Calu3 (cell line): ENCODE measurements at regions not wholly inside any gene's neighbourhood (a gene's known extent, or its start where the extent isn't known, plus 50 kb on each side); places are given as distances from the start of the nearest gene placed in this dataset.

ENCODE experiments used
- BruUV-seq: library from RNA; stranded (reverse); fragments of 400-500 nt; replicated peaks from 2 replicates; lab custom pipeline; 2021; lab: Mats Ljungman, UMichigan
- CTCF ChIA-PET: fragments of 300-600 bp; sonication (Branson Sonifier 250); formaldehyde crosslinking; loops from one replicate; lab custom pipeline; 2022; ENCODE audit warnings: antibody characterized with exemption; lab: Charles Lee
- DNase-seq: peaks from one replicate; pipeline ENCODE4 v3.0.0; 2022
- H3K27ac Mint-ChIP-seq: one replicate; pipeline ENCODE4 v1.8.0; 2022; ENCODE audit warnings: mixed read lengths; ENCODE audit not compliant: unreplicated experiment
- H3K27me3 Mint-ChIP-seq: one replicate; pipeline ENCODE4 v1.8.0; 2022; ENCODE audit warnings: mixed read lengths; ENCODE audit not compliant: unreplicated experiment
- H3K36me3 Mint-ChIP-seq: one replicate; pipeline ENCODE4 v1.8.0; 2022; ENCODE audit warnings: mild to moderate bottlenecking, moderate library complexity, mixed read lengths; ENCODE audit not compliant: insufficient read depth, unreplicated experiment
- H3K4me1 Mint-ChIP-seq: one replicate; pipeline ENCODE4 v1.8.0; 2022; ENCODE audit warnings: mild to moderate bottlenecking, low read depth, mixed read lengths; ENCODE audit not compliant: unreplicated experiment
- H3K4me3 Mint-ChIP-seq: one replicate; pipeline ENCODE4 v1.8.0; 2022; ENCODE audit warnings: mild to moderate bottlenecking, low read depth, moderate library complexity, mixed read lengths; ENCODE audit not compliant: unreplicated experiment
- H3K9me3 Mint-ChIP-seq: one replicate; pipeline ENCODE4 v1.8.0; 2022; ENCODE audit warnings: low read depth, mixed read lengths; ENCODE audit not compliant: unreplicated experiment
- intact Hi-C: fragments of 100-400 bp; cut with micrococcal nuclease; formaldehyde crosslinking; loops from one replicate; pipeline ENCODE4 v1.10.0; 2022; ENCODE audit not compliant: unreplicated experiment
- TF ChIP-seq, protein P1 (sequence below): fragments of 200-600 bp; IDR thresholded peaks from one replicate; pipeline ENCODE4 v1.8.0; 2022; ENCODE audit warnings: antibody characterized with exemption; ENCODE audit not compliant: unreplicated experiment

DNA sequence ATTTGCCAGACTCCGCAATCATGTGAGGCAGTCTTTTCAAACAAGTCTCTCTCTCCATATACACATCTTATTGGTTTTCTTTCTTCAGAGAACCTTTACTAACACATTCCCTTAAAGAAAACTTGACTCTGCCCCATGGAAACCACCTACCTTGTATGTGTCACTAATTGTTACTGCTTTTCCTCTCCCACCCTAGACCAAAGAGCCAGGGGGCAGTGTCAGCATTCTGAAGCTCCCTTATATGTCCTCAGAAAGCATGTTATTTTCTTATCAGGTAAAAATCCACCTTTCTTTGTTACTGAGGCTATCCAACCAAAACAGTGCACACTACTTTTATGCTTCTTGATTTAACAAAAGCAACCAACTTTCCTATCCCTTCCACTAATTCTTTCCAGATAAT is 98.9 kb upstream of the SLC5A9 start:
- Mint-ChIP-seq H3K4me3 (no peak overlapping the region), H3K4me1 (no peaks in the 10 kb centered on the region), H3K9me3 (peaks cover 3% of the 10 kb centered on the region), H3K27ac (no peak overlapping the region), H3K36me3 (no peaks in the 10 kb centered on the region), H3K27me3 (peaks cover 61% of the 10 kb centered on the region)
- no peak for DNase-seq
- intact Hi-C loops: no loop called here
- TF ChIP-seq, protein P1, sequence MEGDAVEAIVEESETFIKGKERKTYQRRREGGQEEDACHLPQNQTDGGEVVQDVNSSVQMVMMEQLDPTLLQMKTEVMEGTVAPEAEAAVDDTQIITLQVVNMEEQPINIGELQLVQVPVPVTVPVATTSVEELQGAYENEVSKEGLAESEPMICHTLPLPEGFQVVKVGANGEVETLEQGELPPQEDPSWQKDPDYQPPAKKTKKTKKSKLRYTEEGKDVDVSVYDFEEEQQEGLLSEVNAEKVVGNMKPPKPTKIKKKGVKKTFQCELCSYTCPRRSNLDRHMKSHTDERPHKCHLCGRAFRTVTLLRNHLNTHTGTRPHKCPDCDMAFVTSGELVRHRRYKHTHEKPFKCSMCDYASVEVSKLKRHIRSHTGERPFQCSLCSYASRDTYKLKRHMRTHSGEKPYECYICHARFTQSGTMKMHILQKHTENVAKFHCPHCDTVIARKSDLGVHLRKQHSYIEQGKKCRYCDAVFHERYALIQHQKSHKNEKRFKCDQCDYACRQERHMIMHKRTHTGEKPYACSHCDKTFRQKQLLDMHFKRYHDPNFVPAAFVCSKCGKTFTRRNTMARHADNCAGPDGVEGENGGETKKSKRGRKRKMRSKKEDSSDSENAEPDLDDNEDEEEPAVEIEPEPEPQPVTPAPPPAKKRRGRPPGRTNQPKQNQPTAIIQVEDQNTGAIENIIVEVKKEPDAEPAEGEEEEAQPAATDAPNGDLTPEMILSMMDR: no peak
- CTCF ChIA-PET: no interaction called here
- no TSS peak for BruUV-seq

DNA sequence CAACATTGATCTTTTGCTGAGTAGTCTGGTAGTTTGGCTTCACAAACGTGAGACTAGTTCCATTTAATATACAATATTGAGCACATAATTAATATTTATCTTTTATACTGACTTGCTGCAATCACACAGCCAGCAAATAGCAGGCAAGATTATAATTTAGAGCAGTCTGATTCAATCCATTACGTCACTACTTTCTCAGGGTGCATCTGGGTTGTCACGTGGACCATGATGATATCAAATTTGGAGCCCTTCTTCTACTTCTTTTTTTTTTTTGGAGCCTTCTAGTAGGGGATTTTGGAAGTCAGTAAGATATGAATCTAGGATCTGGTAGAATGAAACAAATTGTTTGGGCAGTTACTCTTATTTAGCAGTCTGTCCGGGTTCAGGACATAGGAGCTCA is 100.6 kb upstream of the SLC5A9 start:
- intact Hi-C loops: no loop called here

DNA sequence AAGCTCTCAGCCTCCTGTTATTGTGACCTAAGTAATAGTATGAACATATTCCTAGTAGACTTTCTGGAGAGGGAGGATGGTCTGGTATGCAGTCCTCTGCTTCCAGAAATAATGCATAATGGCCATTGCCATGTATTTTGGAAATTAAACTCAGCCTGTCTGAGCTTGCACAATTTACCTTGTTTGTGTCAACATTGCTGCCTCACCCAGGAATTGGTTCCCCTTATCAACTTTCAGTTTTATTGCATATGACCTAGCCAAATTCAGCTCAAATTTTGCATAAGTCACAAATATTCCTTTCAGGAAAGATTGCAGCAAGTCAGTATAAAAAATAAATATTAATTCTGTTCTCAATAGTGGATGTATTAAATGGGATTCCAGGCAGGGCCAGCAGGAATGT is 101.9 kb upstream of the SLC5A9 start:
- intact Hi-C loops: no loop called here
- no peaks in the 10 kb centered on the region for H3K4me1 Mint-ChIP-seq
- DNase-seq: no peak
- no peaks in the 10 kb centered on the region for H3K9me3 Mint-ChIP-seq
- peaks cover 57% of the 10 kb centered on the region for H3K27me3 Mint-ChIP-seq
- H3K36me3 Mint-ChIP-seq: no peaks in the 10 kb centered on the region
- TF ChIP-seq, protein P1: no peak
- H3K4me3 Mint-ChIP-seq: no peak overlapping the region
- BruUV-seq: no TSS peak
- H3K27ac Mint-ChIP-seq: no peak overlapping the region
- CTCF ChIA-PET: no interaction called here

More for the DNA sequence above, 100.6 kb upstream of the SLC5A9 start:
- no peak overlapping the region for H3K27ac Mint-ChIP-seq
- TF ChIP-seq, protein P1: no peak
- peaks cover 61% of the 10 kb centered on the region for H3K27me3 Mint-ChIP-seq
- H3K4me3 Mint-ChIP-seq: no peak overlapping the region
- CTCF ChIA-PET: interaction anchor here (0.6 kb wide), 1 partner anchor 1340 kb away, joined by 3 read pairs; no protein-coding TSS in a partner anchor
- DNase-seq: no peak
- no peaks in the 10 kb centered on the region for H3K4me1 Mint-ChIP-seq
- H3K9me3 Mint-ChIP-seq: peaks cover 3% of the 10 kb centered on the region
- H3K36me3 Mint-ChIP-seq: no peaks in the 10 kb centered on the region
- no TSS peak for BruUV-seq

DNA sequence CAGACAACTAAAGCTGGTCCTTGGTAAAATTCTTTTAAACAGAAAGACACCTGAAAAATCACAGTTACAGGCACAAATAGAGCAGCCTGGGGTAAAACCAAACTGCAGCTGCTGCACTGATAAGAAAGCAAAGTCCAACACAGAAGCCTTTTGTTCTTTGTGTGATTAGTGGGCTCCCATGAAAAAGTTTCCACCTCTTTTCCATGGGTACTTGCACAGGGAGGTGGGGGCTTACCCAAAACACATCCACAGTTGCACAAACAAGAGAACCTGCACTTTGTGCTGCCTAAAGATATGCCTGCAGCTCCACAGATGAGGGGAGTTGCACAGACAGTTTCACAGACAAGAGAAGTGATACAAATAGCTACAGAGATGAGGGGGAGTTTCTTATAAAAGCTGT is 106.7 kb upstream of the SLC5A9 start:
- H3K27ac Mint-ChIP-seq: no peak overlapping the region
- no peak overlapping the region for H3K4me3 Mint-ChIP-seq
- CTCF ChIA-PET: interaction anchor here (0.6 kb wide), 1 partner anchor 81 kb away, joined by 3 read pairs; no protein-coding TSS in a partner anchor
- H3K36me3 Mint-ChIP-seq: no peaks in the 10 kb centered on the region
- intact Hi-C loops: no loop called here
- no peaks in the 10 kb centered on the region for H3K4me1 Mint-ChIP-seq
- peaks cover 53% of the 10 kb centered on the region for H3K27me3 Mint-ChIP-seq
- no peaks in the 10 kb centered on the region for H3K9me3 Mint-ChIP-seq
- TF ChIP-seq, protein P1: no peak
- DNase-seq: no peak
- no TSS peak for BruUV-seq
